Spleen (tissue), 11 donors: ENCODE measurements at regions not wholly inside any gene's neighbourhood (a gene's known extent, or its start where the extent isn't known, plus 50 kb on each side); places are given as distances from the start of the nearest gene placed in this dataset.

Experiments used
- DNase-seq: peaks from one replicate; pipeline ENCODE4 v3.0.0-alpha.2; 2020
- H3K27ac ChIP-seq, 8 donors: fragments of 200-600 bp; sonication (generic) in 7 of 8; 1 replicate in 4 of 8; 2 replicates in 4 of 8; pipeline versions ENCODE4 v1.5.0 to v1.8.0; 2016 to 2021; ENCODE audit warnings: inconsistent platforms in 4 of 8, mild to moderate bottlenecking in 4 of 8, moderate library complexity in 1 of 8
- H3K27me3 ChIP-seq, 7 donors: fragments of 200-600 bp; sonication (generic) in 6 of 7; replicated peaks in 1 of 7; 1 replicate in 4 of 7; 2 replicates in 3 of 7; pipeline versions ENCODE4 v1.5.0 to v1.8.0; 2016 to 2021; ENCODE audit warnings: inconsistent platforms in 3 of 7, mild to moderate bottlenecking in 1 of 7
- H3K36me3 ChIP-seq, 6 donors: fragments of 200-600 bp; sonication (generic) in 5 of 6; 1 replicate in 4 of 6; 2 replicates in 2 of 6; pipeline versions ENCODE4 v1.5.0 to v1.8.0; 2016 to 2021; ENCODE audit warnings: inconsistent platforms in 2 of 6
- H3K4me1 ChIP-seq, 6 donors: fragments of 200-600 bp; sonication (generic) in 5 of 6; 1 replicate in 3 of 6; 2 replicates in 3 of 6; pipeline versions ENCODE4 v1.5.0 to v1.8.0; 2016 to 2021; ENCODE audit warnings: inconsistent platforms in 3 of 6
- H3K4me3 ChIP-seq, 8 donors: fragments of 200-600 bp; sonication (generic) in 7 of 8; 1 replicate in 4 of 8; 2 replicates in 4 of 8; pipeline versions ENCODE4 v1.5.0 to v1.8.0; 2016 to 2021; ENCODE audit warnings: inconsistent platforms in 4 of 8, mild to moderate bottlenecking in 4 of 8, moderate library complexity in 2 of 8
- H3K9me3 ChIP-seq, 8 donors: fragments of 200-600 bp; sonication (generic) in 7 of 8; 1 replicate in 4 of 8; 2 replicates in 4 of 8; pipeline versions ENCODE4 v1.5.0 to v1.8.0; 2016 to 2021; ENCODE audit warnings: inconsistent platforms in 4 of 8
- CTCF ChIP-seq, 11 experiments: fragments of 200-600 bp in 7 of 11; fragments of 450-650 bp in 4 of 11; sonication (generic) in 4 of 11; IDR thresholded peaks in 8 of 11; conservative IDR thresholded peaks in 3 of 11; 1 replicate in 7 of 11; 2 replicates in 4 of 11; pipeline versions ENCODE4 v1.4.0 to v1.8.0; 2016 to 2021; ENCODE audit warnings: antibody characterized with exemption in 11 of 11, inconsistent platforms in 4 of 11, mild to moderate bottlenecking in 1 of 11
- POLR2A ChIP-seq, 3 donors: fragments of 450-650 bp; IDR thresholded peaks; one replicate each; pipeline ENCODE4 v1.5.1; 2017; ENCODE audit warnings: antibody characterized with exemption in 3 of 3, mild to moderate bottlenecking in 1 of 3
- POLR2AphosphoS5 ChIP-seq, 3 donors: sonication (generic); formaldehyde crosslinking; IDR thresholded peaks; one replicate each; pipeline ENCODE4 v1.5.1; 2017; ENCODE audit warnings: antibody characterized with exemption in 3 of 3
- WGBS, 5 donors: extraction: QIAGEN DNeasy Blood & Tissue Kit in 3 of 5; methylation state at CpG; one replicate each; pipeline versions ENCODE4 v1.1.5 to v1.1.7; 2013 to 2018; 5-methylcytosine and 5-hydroxymethylcytosine counted together
- intact Hi-C: fragments of 100-400 bp; cut with DNase I; formaldehyde crosslinking; loops from one replicate; pipeline ENCODE4 v1.15.0; 2023; ENCODE audit warnings: low total_unique reads
- donor health status: healthy with polysubstance abuse.
- donor health status: DM: no; HTN: no; CAD: no; lungs with moderate emphysema.
- donor health status: DM: no; HTN: no; CAD: no.
- donor health status: Bipolar disorder and iron deficiency.
- donor health status: healthy.
- donor health status: DM: no; HTN: no; CAD: no.
- donor health status: DM: yes; HTN: yes; CAD: no.

- no peak for DNase-seq
- Histone ChIP-seq H3K36me3 (no peaks in the 10 kb centered on the region), H3K9me3 (no peaks in the 10 kb centered on the region), H3K4me1 (no peaks in the 10 kb centered on the region), H3K27ac (no peak overlapping the region), H3K4me3 (no peak overlapping the region), H3K27me3 (no peaks in the 10 kb centered on the region)
- intact Hi-C loops: no loop called here
- WGBS, 5 donors: 67 to 85% (median 76%) methylated on average over 7 of the region's 7 CpGs
- TF ChIP-seq CTCF (IDR thresholded peaks at IDR 0.05 in 8 of 11, conservative IDR thresholded peaks at IDR 0.05 in 3 of 11) (no peak), POLR2AphosphoS5 (IDR thresholded peaks at IDR 0.05) (no peak), POLR2A (IDR thresholded peaks at IDR 0.05) (no peak)
These were observed 964.0 kb downstream of the GATA3 start for GRCh38 chr10:9018195-9019173.

- H3K36me3 ChIP-seq: no peaks in the 10 kb centered on the region
- no peak overlapping the region for H3K4me3 ChIP-seq
- DNase-seq: no peak
- no peaks in the 10 kb centered on the region for H3K27me3 ChIP-seq
- no peak overlapping the region for H3K27ac ChIP-seq
- 64 to 87% (median 77%) methylated on average over 3 of the region's 3 CpGs for whole genome bisulfite sequencing, 5 donors
- no peaks in the 10 kb centered on the region for H3K4me1 ChIP-seq
- TF ChIP-seq POLR2AphosphoS5 (IDR thresholded peaks at IDR 0.05) (no peak), POLR2A (IDR thresholded peaks at IDR 0.05) (no peak), CTCF (IDR thresholded peaks at IDR 0.05 in 8 of 11, conservative IDR thresholded peaks at IDR 0.05 in 3 of 11) (no peak)
- no peaks in the 10 kb centered on the region for H3K9me3 ChIP-seq
- intact Hi-C loops: no loop called here
These were observed 968.7 kb downstream of the GATA3 start for GRCh38 chr10:9023206-9023605.

- TF ChIP-seq CTCF (IDR thresholded peaks at IDR 0.05 in 8 of 11, conservative IDR thresholded peaks at IDR 0.05 in 3 of 11) (no peak), POLR2A (IDR thresholded peaks at IDR 0.05) (no peak), POLR2AphosphoS5 (IDR thresholded peaks at IDR 0.05) (no peak)
- Histone ChIP-seq H3K4me3 (no peak overlapping the region), H3K4me1 (no peaks in the 10 kb centered on the region), H3K27me3 (no peaks in the 10 kb centered on the region), H3K9me3 (no peaks in the 10 kb centered on the region), H3K36me3 (no peaks in the 10 kb centered on the region), H3K27ac (no peak overlapping the region)
- intact Hi-C loops: no loop called here
- no peak for DNase-seq
- WGBS, 5 donors: 64 to 83% (median 78%) methylated on average over 2 of the region's 2 CpGs
These were observed 969.7 kb downstream of the GATA3 start for GRCh38 chr10:9024210-9024609.

GRCh38 chr10:9028231-9028630 lies 973.7 kb downstream of the GATA3 start:
- intact Hi-C loops: no loop called here
- Histone ChIP-seq H3K9me3 (no peaks in the 10 kb centered on the region), H3K27ac (no peak overlapping the region), H3K27me3 (no peaks in the 10 kb centered on the region), H3K36me3 (no peaks in the 10 kb centered on the region), H3K4me3 (no peak overlapping the region), H3K4me1 (no peaks in the 10 kb centered on the region)
- no peak for TF ChIP-seq POLR2A (IDR thresholded peaks at IDR 0.05)
- no peak for TF ChIP-seq POLR2AphosphoS5 (IDR thresholded peaks at IDR 0.05)
- TF ChIP-seq CTCF (IDR thresholded peaks at IDR 0.05 in 8 of 11, conservative IDR thresholded peaks at IDR 0.05 in 3 of 11): no peak
- no peak for DNase-seq
